ENCODE measurements at regions not wholly inside any gene's neighbourhood (a gene's known extent, or its start where the extent isn't known, plus 50 kb on each side); places are given as distances from the start of the nearest gene placed in this dataset.

DNA sequence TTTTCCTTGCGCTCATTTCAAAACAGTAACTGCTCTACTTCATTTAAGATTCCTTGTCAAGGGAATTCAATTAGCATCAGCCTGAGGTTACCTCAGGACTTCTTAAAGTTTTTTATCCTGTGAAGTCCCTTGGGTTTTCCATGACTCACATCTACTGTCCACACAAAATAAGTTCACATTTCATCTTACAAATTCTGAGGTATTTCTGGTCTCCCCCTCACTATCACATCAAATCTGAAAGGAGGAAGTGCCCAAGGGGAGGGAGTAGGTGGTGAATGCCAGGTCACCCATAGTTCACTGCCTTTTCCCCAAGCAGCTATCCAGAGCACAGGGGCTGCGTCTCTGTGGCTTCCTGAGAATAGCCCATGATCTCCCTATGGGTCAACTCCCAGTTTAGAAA lies 227.1 kb upstream of the NREP start:
- H3K36me3 ChIP-seq (ENCODE audit: control insufficient read depth, insufficient read depth, low read length), result no peaks in the 10 kb centered on the region
- no peak overlapping the region for H3K4me3 ChIP-seq (ENCODE audit: extremely low read depth, insufficient read depth, low read length, poor library complexity, severe bottlenecking)
- 70 to 79% methylated on average over 2 of the region's 2 CpGs for WGBS, 2 experiments (ENCODE audit: insufficient coverage in 2 of 2)

DNA sequence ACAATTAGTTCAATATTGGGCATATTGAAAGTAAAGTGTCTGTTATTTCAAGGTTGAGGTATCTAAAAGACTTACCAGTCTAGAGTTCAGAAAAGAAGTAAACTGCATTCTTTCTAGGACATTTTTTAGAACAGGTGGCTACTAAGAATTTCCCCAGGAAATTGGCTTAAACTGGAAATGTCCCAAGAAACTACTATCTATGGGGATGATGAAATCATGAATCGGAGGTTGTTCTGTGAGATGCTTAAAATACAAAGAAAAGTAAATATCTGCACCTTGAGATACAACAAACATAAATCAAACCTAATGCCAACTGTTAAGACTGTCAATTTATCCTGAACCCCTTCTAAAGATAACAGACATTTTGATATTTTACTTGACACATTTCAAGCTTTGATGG lies 226.5 kb upstream of the NREP start:
- peaks cover 7% of the 10 kb centered on the region for H3K4me1 ChIP-seq (ENCODE audit: control insufficient read depth, insufficient read depth, low read length, poor library complexity, severe bottlenecking)
- no peak overlapping the region for H3K27ac ChIP-seq (ENCODE audit: low read depth, low read length, severe bottlenecking)
- H3K9me3 ChIP-seq (ENCODE audit: control insufficient read depth, low read length), result no peaks in the 10 kb centered on the region
- no peak overlapping the region for H3K4me3 ChIP-seq (ENCODE audit: extremely low read depth, insufficient read depth, low read length, poor library complexity, severe bottlenecking)
- no peaks in the 10 kb centered on the region for H3K36me3 ChIP-seq (ENCODE audit: control insufficient read depth, insufficient read depth, low read length)
- no CpG with 5 or more reads among the region's 1 CpG for WGBS, 2 experiments (ENCODE audit: insufficient coverage in 2 of 2)

More for the DNA sequence above, 227.1 kb upstream of the NREP start:
- Histone ChIP-seq H3K9me3 (ENCODE audit: control insufficient read depth, low read length) (no peaks in the 10 kb centered on the region), H3K27ac (ENCODE audit: low read depth, low read length, severe bottlenecking) (peak overlapping the region; percentile 41), H3K4me1 (ENCODE audit: control insufficient read depth, insufficient read depth, low read length, poor library complexity, severe bottlenecking) (peaks cover 7% of the 10 kb centered on the region)

DNA sequence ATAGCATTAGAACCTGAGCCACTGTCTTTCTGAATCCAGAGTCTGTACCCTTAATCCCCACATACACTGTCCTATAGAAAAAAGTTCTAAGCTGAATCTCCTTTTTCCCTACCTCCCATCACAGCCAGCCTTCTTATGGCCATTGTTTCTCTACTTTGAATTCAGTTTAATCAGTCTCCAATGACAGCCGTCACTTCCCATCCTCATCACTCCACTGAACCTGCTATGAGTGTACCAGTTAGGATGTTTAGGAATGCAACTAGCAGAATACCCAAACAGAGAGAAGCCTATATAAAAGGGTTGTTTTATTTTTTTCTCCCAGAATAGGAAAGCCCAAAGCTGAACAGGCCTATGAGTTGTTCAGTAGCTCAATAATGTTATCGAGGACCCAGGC lies 220.4 kb upstream of the NREP start:
- H3K4me1 ChIP-seq (ENCODE audit: control insufficient read depth, insufficient read depth, low read length, poor library complexity, severe bottlenecking), result peaks cover 2% of the 10 kb centered on the region
- no peak overlapping the region for H3K27ac ChIP-seq (ENCODE audit: low read depth, low read length, severe bottlenecking)
- H3K4me3 ChIP-seq (ENCODE audit: extremely low read depth, insufficient read depth, low read length, poor library complexity, severe bottlenecking), result no peak overlapping the region
- no peaks in the 10 kb centered on the region for H3K36me3 ChIP-seq (ENCODE audit: control insufficient read depth, insufficient read depth, low read length)
- H3K9me3 ChIP-seq (ENCODE audit: control insufficient read depth, low read length), result no peaks in the 10 kb centered on the region
- 100% methylated on average over 1 of the region's 2 CpGs; no CpG with 5 or more reads in 1 of the 2 experiments for WGBS, 2 experiments (ENCODE audit: insufficient coverage in 2 of 2)

DNA sequence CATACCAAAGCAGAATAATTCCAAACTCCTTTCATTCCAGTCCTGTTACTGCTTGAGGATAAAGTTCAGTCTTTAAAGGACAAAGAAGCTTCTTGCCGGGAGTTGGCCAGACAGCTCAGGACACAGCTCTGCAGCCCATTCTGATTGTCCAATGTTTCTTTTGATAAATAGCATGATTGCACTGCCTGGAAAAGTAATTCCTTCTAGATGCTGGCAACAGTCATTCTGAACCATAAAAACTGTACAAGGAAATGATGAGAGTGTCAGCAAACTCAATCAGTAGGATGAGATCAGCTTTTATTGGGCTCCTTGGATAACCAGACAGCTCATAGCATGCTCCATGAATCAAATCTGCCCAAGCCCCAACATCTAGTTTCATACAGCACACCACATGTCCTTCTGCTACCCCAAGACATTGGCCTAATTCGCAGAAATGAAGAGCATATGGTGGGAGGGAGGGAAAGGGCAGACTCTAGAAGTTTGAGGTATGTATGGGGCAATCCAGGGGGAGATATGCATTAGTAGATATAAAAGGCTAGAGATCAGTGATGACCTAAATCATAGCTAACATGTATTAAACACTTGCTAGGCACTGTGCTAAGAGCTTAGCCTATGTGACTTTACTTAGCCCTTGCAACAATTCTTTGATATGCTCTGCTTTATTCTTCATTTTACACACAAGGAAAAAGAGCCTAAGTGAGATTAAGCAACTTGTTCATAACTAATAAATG lies 219.9 kb upstream of the NREP start:
- Histone ChIP-seq H3K36me3 (ENCODE audit: control insufficient read depth, insufficient read depth, low read length) (no peaks in the 10 kb centered on the region), H3K4me1 (ENCODE audit: control insufficient read depth, insufficient read depth, low read length, poor library complexity, severe bottlenecking) (peaks cover 2% of the 10 kb centered on the region), H3K27ac (ENCODE audit: low read depth, low read length, severe bottlenecking) (no peak overlapping the region), H3K9me3 (ENCODE audit: control insufficient read depth, low read length) (no peaks in the 10 kb centered on the region), H3K4me3 (ENCODE audit: extremely low read depth, insufficient read depth, low read length, poor library complexity, severe bottlenecking) (no peak overlapping the region)
- 89 to 100% methylated on average over 1 of the region's 2 CpGs for WGBS, 2 experiments (ENCODE audit: insufficient coverage in 2 of 2)

- 81 to 90% methylated on average over 4 to 5 of the region's 5 CpGs for WGBS, 2 experiments (ENCODE audit: insufficient coverage in 2 of 2)
- H3K4me1 ChIP-seq (ENCODE audit: control insufficient read depth, insufficient read depth, low read length, poor library complexity, severe bottlenecking), result peaks cover 2% of the 10 kb centered on the region
- H3K9me3 ChIP-seq (ENCODE audit: control insufficient read depth, low read length), result no peaks in the 10 kb centered on the region
- no peak overlapping the region for H3K27ac ChIP-seq (ENCODE audit: low read depth, low read length, severe bottlenecking)
- H3K36me3 ChIP-seq (ENCODE audit: control insufficient read depth, insufficient read depth, low read length), result no peaks in the 10 kb centered on the region
- H3K4me3 ChIP-seq (ENCODE audit: extremely low read depth, insufficient read depth, low read length, poor library complexity, severe bottlenecking), result no peak overlapping the region
Observed at GRCh38 chr5:111975133-111975532, 218.1 kb upstream of the NREP start.

DNA sequence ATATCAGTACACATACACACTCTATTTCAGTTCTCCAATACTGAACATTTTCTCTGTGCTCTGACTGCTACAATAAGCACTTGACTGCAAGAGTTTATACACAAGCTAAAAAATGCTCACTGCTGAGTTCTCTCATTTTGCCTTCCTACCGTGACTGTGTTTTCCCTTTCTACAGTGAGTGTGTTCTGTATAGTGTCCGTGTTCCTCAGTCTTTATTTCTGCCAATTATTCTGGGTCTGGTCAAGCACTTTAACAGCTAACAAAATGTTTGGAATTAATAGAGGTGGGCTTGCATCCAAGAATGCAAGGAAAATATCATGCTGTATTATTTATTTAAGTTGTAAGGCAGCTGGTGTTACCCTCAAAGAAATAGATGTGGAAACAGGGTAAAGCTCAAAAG lies 217.0 kb upstream of the NREP start:
- Histone ChIP-seq H3K4me1 (ENCODE audit: control insufficient read depth, insufficient read depth, low read length, poor library complexity, severe bottlenecking) (peaks cover 2% of the 10 kb centered on the region), H3K9me3 (ENCODE audit: control insufficient read depth, low read length) (no peaks in the 10 kb centered on the region), H3K36me3 (ENCODE audit: control insufficient read depth, insufficient read depth, low read length) (no peaks in the 10 kb centered on the region), H3K27ac (ENCODE audit: low read depth, low read length, severe bottlenecking) (no peak overlapping the region), H3K4me3 (ENCODE audit: extremely low read depth, insufficient read depth, low read length, poor library complexity, severe bottlenecking) (no peak overlapping the region)
- WGBS, 2 experiments (ENCODE audit: insufficient coverage in 2 of 2), result 100% methylated on average over 1 of the region's 2 CpGs; no CpG with 5 or more reads in 1 of the 2 experiments

- Histone ChIP-seq H3K4me3 (ENCODE audit: extremely low read depth, insufficient read depth, low read length, poor library complexity, severe bottlenecking) (no peak overlapping the region), H3K36me3 (ENCODE audit: control insufficient read depth, insufficient read depth, low read length) (no peaks in the 10 kb centered on the region), H3K4me1 (ENCODE audit: control insufficient read depth, insufficient read depth, low read length, poor library complexity, severe bottlenecking) (peaks cover 2% of the 10 kb centered on the region), H3K9me3 (ENCODE audit: control insufficient read depth, low read length) (no peaks in the 10 kb centered on the region), H3K27ac (ENCODE audit: low read depth, low read length, severe bottlenecking) (no peak overlapping the region)
- 89 to 100% methylated on average over 2 of the region's 2 CpGs for WGBS, 2 experiments (ENCODE audit: insufficient coverage in 2 of 2)
Observed at GRCh38 chr5:111972548-111972947, 215.6 kb upstream of the NREP start.

DNA sequence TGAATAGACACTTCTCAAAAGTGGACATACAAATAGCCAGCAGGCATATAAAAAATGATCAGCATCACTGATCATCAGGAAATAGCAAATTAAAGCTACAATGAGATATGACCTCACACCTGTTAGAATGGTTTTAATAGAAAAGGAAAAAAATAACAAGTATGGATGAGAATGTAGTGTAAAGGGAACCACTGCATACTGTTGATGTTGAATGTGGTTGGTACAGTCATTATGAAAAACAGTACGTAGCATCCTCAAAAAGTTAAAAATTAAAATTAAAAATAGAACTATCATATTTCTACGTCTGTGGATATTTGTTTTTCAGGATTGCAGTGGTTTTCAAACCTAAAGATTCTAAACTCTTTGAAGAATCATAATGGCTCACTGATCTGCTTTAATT lies 215.1 kb upstream of the NREP start:
- H3K9me3 ChIP-seq (ENCODE audit: control insufficient read depth, low read length), result no peaks in the 10 kb centered on the region
- H3K4me1 ChIP-seq (ENCODE audit: control insufficient read depth, insufficient read depth, low read length, poor library complexity, severe bottlenecking), result peaks cover 2% of the 10 kb centered on the region
- WGBS, 2 experiments (ENCODE audit: insufficient coverage in 2 of 2), result no CpG with 5 or more reads among the region's 2 CpGs
- no peak overlapping the region for H3K27ac ChIP-seq (ENCODE audit: low read depth, low read length, severe bottlenecking)
- no peak overlapping the region for H3K4me3 ChIP-seq (ENCODE audit: extremely low read depth, insufficient read depth, low read length, poor library complexity, severe bottlenecking)
- H3K36me3 ChIP-seq (ENCODE audit: control insufficient read depth, insufficient read depth, low read length), result no peaks in the 10 kb centered on the region

DNA sequence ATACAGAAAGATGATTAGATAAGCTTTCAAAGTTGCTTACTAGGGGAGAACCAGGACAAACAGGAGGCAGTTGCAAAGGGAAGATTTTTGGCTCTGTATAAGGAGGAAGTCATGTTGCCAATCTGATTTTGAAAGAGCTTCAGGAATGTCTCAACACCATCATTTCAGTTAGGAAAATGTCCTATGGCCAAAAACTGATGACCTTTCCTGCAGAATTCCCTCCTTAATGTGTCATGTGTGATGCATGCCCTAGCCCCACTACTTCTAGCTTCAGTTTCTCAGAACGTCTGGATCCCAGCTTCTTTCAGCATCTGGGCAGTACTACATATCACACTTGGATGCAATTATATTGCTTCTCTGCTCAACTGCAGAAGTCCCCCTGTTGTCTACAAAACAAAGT lies 211.5 kb upstream of the NREP start:
- Histone ChIP-seq H3K4me1 (ENCODE audit: control insufficient read depth, insufficient read depth, low read length, poor library complexity, severe bottlenecking) (no peaks in the 10 kb centered on the region), H3K9me3 (ENCODE audit: control insufficient read depth, low read length) (no peaks in the 10 kb centered on the region), H3K4me3 (ENCODE audit: extremely low read depth, insufficient read depth, low read length, poor library complexity, severe bottlenecking) (no peak overlapping the region), H3K36me3 (ENCODE audit: control insufficient read depth, insufficient read depth, low read length) (no peaks in the 10 kb centered on the region), H3K27ac (ENCODE audit: low read depth, low read length, severe bottlenecking) (no peak overlapping the region)
- 87 to 100% methylated on average over 1 of the region's 1 CpG for WGBS, 2 experiments (ENCODE audit: insufficient coverage in 2 of 2)

GRCh38 chr5:111967463-111967862 lies 210.5 kb upstream of the NREP start:
- Histone ChIP-seq H3K4me3 (ENCODE audit: extremely low read depth, insufficient read depth, low read length, poor library complexity, severe bottlenecking) (no peak overlapping the region), H3K9me3 (ENCODE audit: control insufficient read depth, low read length) (no peaks in the 10 kb centered on the region), H3K27ac (ENCODE audit: low read depth, low read length, severe bottlenecking) (no peak overlapping the region), H3K4me1 (ENCODE audit: control insufficient read depth, insufficient read depth, low read length, poor library complexity, severe bottlenecking) (no peaks in the 10 kb centered on the region), H3K36me3 (ENCODE audit: control insufficient read depth, insufficient read depth, low read length) (no peaks in the 10 kb centered on the region)
- WGBS, 2 experiments (ENCODE audit: insufficient coverage in 2 of 2), result 92% methylated on average over 8 of the region's 8 CpGs; no CpG with 5 or more reads in 1 of the 2 experiments

DNA sequence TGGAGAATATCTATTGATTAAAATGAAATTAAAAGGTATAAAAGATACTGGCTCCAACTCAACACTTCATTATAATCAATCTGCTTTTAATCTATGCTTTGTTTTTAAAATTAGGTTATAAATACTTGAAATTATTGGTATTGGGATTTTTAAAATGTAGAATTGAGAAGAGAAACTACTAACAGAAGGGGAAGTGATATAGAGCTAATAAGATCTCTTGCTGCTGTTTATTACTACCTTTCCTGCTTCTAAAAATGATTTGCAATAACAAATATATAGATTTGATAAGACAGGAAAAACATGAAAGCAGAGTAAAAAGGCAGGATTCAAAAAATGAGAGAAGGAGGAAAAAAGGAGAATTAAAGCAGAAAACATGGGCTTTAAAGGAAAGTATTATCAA lies 209.3 kb upstream of the NREP start:
- H3K36me3 ChIP-seq (ENCODE audit: control insufficient read depth, insufficient read depth, low read length), result no peaks in the 10 kb centered on the region
- no peak overlapping the region for H3K27ac ChIP-seq (ENCODE audit: low read depth, low read length, severe bottlenecking)
- no peaks in the 10 kb centered on the region for H3K9me3 ChIP-seq (ENCODE audit: control insufficient read depth, low read length)
- H3K4me3 ChIP-seq (ENCODE audit: extremely low read depth, insufficient read depth, low read length, poor library complexity, severe bottlenecking), result no peak overlapping the region
- no peaks in the 10 kb centered on the region for H3K4me1 ChIP-seq (ENCODE audit: control insufficient read depth, insufficient read depth, low read length, poor library complexity, severe bottlenecking)

Data from mesodermal cell (in vitro differentiated cells).